ENCODE measurements at regions not wholly inside any gene's neighbourhood (a gene's known extent, or its start where the extent isn't known, plus 50 kb on each side); places are given as distances from the start of the nearest gene placed in this dataset.

- Histone ChIP-seq H3K27me3 (ENCODE audit: insufficient read depth) (no peaks in the 10 kb centered on the region), H3K4me3 (ENCODE audit: low read depth in 2 of 2, low read length in 1 of 2) (no peak overlapping the region), H3K4me1 (ENCODE audit: control insufficient read depth in 1 of 2, insufficient read depth in 2 of 2, low read depth in 1 of 2, low read length in 1 of 2) (no peaks in the 10 kb centered on the region), H3K4me2 (no peak overlapping the region), H2AFZ (ENCODE audit: low read depth) (no peak overlapping the region), H3K27ac (ENCODE audit: low read depth in 2 of 2, low read length in 1 of 2) (no peak overlapping the region), H3K9ac (no peak overlapping the region), H3F3A (replicated peaks; ENCODE audit: insufficient read depth) (no peaks in the 10 kb centered on the region), H3K9me3 (no peaks in the 10 kb centered on the region), H4K20me1 (ENCODE audit: insufficient read depth) (no peaks in the 10 kb centered on the region), H3K9me2 (no peaks in the 10 kb centered on the region), H3K36me3 (replicated peaks in 1 of 2; ENCODE audit: control insufficient read depth in 1 of 2, insufficient read depth in 2 of 2, low read length in 1 of 2) (no peaks in the 10 kb centered on the region), H3K79me2 (ENCODE audit: insufficient read depth) (no peaks in the 10 kb centered on the region)
- no peak for DNase-seq
- ChIA-PET POLR2A (no interaction called here), CTCF (no interaction called here)
- TF ChIP-seq TEAD4 (IDR thresholded peaks at IDR 0.05; ENCODE audit: borderline replicate concordance, insufficient read depth): no peak
- no peak for TF ChIP-seq GABPA (IDR thresholded peaks at IDR 0.05; ENCODE audit: low read depth)
- no peak for TF ChIP-seq TCF12 (IDR thresholded peaks at IDR 0.05)
- no peak for TF ChIP-seq IRF3 (IDR thresholded peaks at IDR 0.05; ENCODE audit: low read depth, low read length)
- 4% methylated on average over 2 of the region's 2 CpGs for WGBS (ENCODE audit: low lambda C conversion rate)
Observed at GRCh38 chr14:40074169-40074568, 641.9 kb upstream of the FBXO33 start.

GRCh38 chr14:40072175-40072574 lies 639.9 kb upstream of the FBXO33 start:
- Histone ChIP-seq H3K4me3 (ENCODE audit: low read depth in 2 of 2, low read length in 1 of 2) (no peak overlapping the region), H3K4me1 (ENCODE audit: control insufficient read depth in 1 of 2, insufficient read depth in 2 of 2, low read depth in 1 of 2, low read length in 1 of 2) (no peaks in the 10 kb centered on the region), H3K79me2 (ENCODE audit: insufficient read depth) (no peaks in the 10 kb centered on the region), H4K20me1 (ENCODE audit: insufficient read depth) (no peaks in the 10 kb centered on the region), H3K4me2 (no peak overlapping the region), H3K9ac (no peak overlapping the region), H3K9me2 (no peaks in the 10 kb centered on the region), H2AFZ (ENCODE audit: low read depth) (no peak overlapping the region), H3F3A (replicated peaks; ENCODE audit: insufficient read depth) (no peaks in the 10 kb centered on the region), H3K36me3 (replicated peaks in 1 of 2; ENCODE audit: control insufficient read depth in 1 of 2, insufficient read depth in 2 of 2, low read length in 1 of 2) (no peaks in the 10 kb centered on the region), H3K9me3 (no peaks in the 10 kb centered on the region), H3K27me3 (ENCODE audit: insufficient read depth) (no peaks in the 10 kb centered on the region), H3K27ac (ENCODE audit: low read depth in 2 of 2, low read length in 1 of 2) (no peak overlapping the region)
- 0% methylated on average over 1 of the region's 1 CpG for WGBS (ENCODE audit: low lambda C conversion rate)
- TF ChIP-seq TEAD4 (IDR thresholded peaks at IDR 0.05; ENCODE audit: borderline replicate concordance, insufficient read depth) (no peak), RFX5 (IDR thresholded peaks at IDR 0.05; ENCODE audit: low read length) (no peak), FOSL2 (IDR thresholded peaks at IDR 0.05; ENCODE audit: borderline replicate concordance, low read depth) (no peak), TAF1 (IDR thresholded peaks at IDR 0.05; ENCODE audit: borderline replicate concordance, low read depth, low read length) (no peak), MAX (IDR thresholded peaks at IDR 0.05; ENCODE audit: low read depth) (no peak), TCF12 (IDR thresholded peaks at IDR 0.05) (no peak), USF1 (IDR thresholded peaks at IDR 0.05; ENCODE audit: borderline replicate concordance, low read depth) (no peak), IRF3 (IDR thresholded peaks at IDR 0.05; ENCODE audit: low read depth, low read length) (no peak), PBX3 (IDR thresholded peaks at IDR 0.05) (no peak), EZH2phosphoT487 (IDR thresholded peaks at IDR 0.05; ENCODE audit: borderline replicate concordance, low read depth) (no peak), RAD21 (IDR thresholded peaks at IDR 0.05; ENCODE audit: low read length) (no peak), ELF1 (IDR thresholded peaks at IDR 0.05) (no peak), JUND (IDR thresholded peaks at IDR 0.05) (no peak), GATA2 (CRISPR knock-in tag; IDR thresholded peaks at IDR 0.05) (no peak), CTCF (IDR thresholded peaks at IDR 0.05) (no peak)
- CTCF ChIA-PET: no interaction called here
- DNase-seq: no peak
- POLR2A ChIA-PET: no interaction called here
